Mesenchymal stem cell (in vitro differentiated cells and primary cell): ENCODE measurements at regions not wholly inside any gene's neighbourhood (a gene's known extent, or its start where the extent isn't known, plus 50 kb on each side); places are given as distances from the start of the nearest gene placed in this dataset.
"Not testable (repeated sequence)": the region's sequence is repeated elsewhere in the genome, so short reads cannot be mapped to it uniquely, and the experiment has no call there.

Experiments
- DNase-seq: peaks from one replicate; pipeline ENCODE4 v3.0.0-alpha.2; 2013
- H2AFZ ChIP-seq: one replicate; pipeline ENCODE4 v1.6.1; 2013; ENCODE audit warnings: low read depth, mild to moderate bottlenecking, control low read depth, inconsistent platforms, low read length, moderate library complexity
- H2AK5ac ChIP-seq: 2 replicates; pipeline ENCODE4 v1.6.1; 2013; ENCODE audit warnings: low read length, moderate library complexity, mild to moderate bottlenecking, inconsistent platforms; ENCODE audit not compliant: severe bottlenecking
- H2BK120ac ChIP-seq: one replicate; pipeline ENCODE4 v1.6.1; 2013; ENCODE audit warnings: low read depth, mild to moderate bottlenecking, inconsistent platforms, low read length, moderate library complexity
- H2BK12ac ChIP-seq, 2 experiments: one replicate each; pipeline ENCODE4 v1.6.1; 2013; ENCODE audit warnings: inconsistent platforms in 2 of 2, low read length in 2 of 2, mild to moderate bottlenecking in 2 of 2, moderate library complexity in 2 of 2, control low read depth in 1 of 2
- H2BK15ac ChIP-seq: one replicate; pipeline ENCODE4 v1.6.1; 2013; ENCODE audit warnings: mild to moderate bottlenecking, low read depth, inconsistent platforms; ENCODE audit not compliant: poor library complexity, severe bottlenecking
- H2BK5ac ChIP-seq: 2 replicates; pipeline ENCODE4 v1.6.1; 2013; ENCODE audit warnings: low read depth, mild to moderate bottlenecking, low read length, control low read depth, inconsistent platforms; ENCODE audit not compliant: poor library complexity, severe bottlenecking
- H3K14ac ChIP-seq, 2 experiments: one replicate each; pipeline ENCODE4 v1.6.1; 2013; ENCODE audit warnings: inconsistent platforms in 2 of 2, low read length in 2 of 2, control low read depth in 1 of 2, mild to moderate bottlenecking in 1 of 2, moderate library complexity in 1 of 2
- H3K18ac ChIP-seq, 2 experiments: one replicate each; pipeline ENCODE4 v1.6.1; 2013; ENCODE audit warnings: inconsistent platforms in 2 of 2, low read length in 2 of 2, control low read depth in 1 of 2, low read depth in 1 of 2, mild to moderate bottlenecking in 1 of 2
- H3K23ac ChIP-seq, 2 experiments: one replicate each; pipeline ENCODE4 v1.6.1; 2013; ENCODE audit warnings: inconsistent platforms in 2 of 2, low read length in 2 of 2, mild to moderate bottlenecking in 2 of 2, moderate library complexity in 2 of 2, control low read depth in 1 of 2
- H3K27ac ChIP-seq: 2 replicates; pipeline ENCODE4 v1.5.1; 2013; ENCODE audit warnings: mild to moderate bottlenecking, moderate library complexity, low read length, control low read depth, inconsistent platforms; ENCODE audit not compliant: poor library complexity, severe bottlenecking
- H3K27me3 ChIP-seq, 2 experiments: 2 replicates each; pipeline versions ENCODE4 v1.6.1 to v1.7.0; 2013; ENCODE audit warnings: low read length in 2 of 2, mild to moderate bottlenecking in 2 of 2, moderate library complexity in 2 of 2, control low read depth in 1 of 2, inconsistent platforms in 1 of 2; ENCODE audit not compliant: control insufficient read depth in 1 of 2, insufficient read depth in 1 of 2
- H3K36me3 ChIP-seq, 2 experiments: 2 replicates each; pipeline versions ENCODE4 v1.6.1 to v1.7.0; 2013; ENCODE audit warnings: low read length in 2 of 2, control low read depth in 1 of 2, inconsistent platforms in 1 of 2, low read depth in 1 of 2, mild to moderate bottlenecking in 1 of 2; ENCODE audit not compliant: insufficient read depth in 2 of 2, control insufficient read depth in 1 of 2
- H3K4ac ChIP-seq, 2 experiments: one replicate each; pipeline ENCODE4 v1.6.1; 2013; ENCODE audit warnings: inconsistent platforms in 2 of 2, low read length in 2 of 2, mild to moderate bottlenecking in 2 of 2, moderate library complexity in 2 of 2, control low read depth in 1 of 2, low read depth in 1 of 2
- H3K4me1 ChIP-seq: 2 replicates; pipeline ENCODE4 v1.6.1; 2013; ENCODE audit warnings: low read depth, low read length, control low read depth; ENCODE audit not compliant: control insufficient read depth, insufficient read depth
- H3K4me2 ChIP-seq: 2 replicates; pipeline ENCODE4 v1.6.1; 2013; ENCODE audit warnings: low read length, mild to moderate bottlenecking, inconsistent platforms; ENCODE audit not compliant: poor library complexity, severe bottlenecking
- H3K4me3 ChIP-seq, 2 experiments: 2 replicates each; pipeline versions ENCODE4 v1.5.1 to v1.7.0; 2013; ENCODE audit warnings: low read length in 2 of 2, mild to moderate bottlenecking in 2 of 2, control low read depth in 1 of 2, low read depth in 1 of 2; ENCODE audit not compliant: insufficient read depth in 1 of 2
- H3K79me1 ChIP-seq: replicated peaks from 2 replicates; pipeline ENCODE4 v1.6.1; 2013; ENCODE audit warnings: mild to moderate bottlenecking, control low read depth, low read length, inconsistent platforms; ENCODE audit not compliant: poor library complexity, severe bottlenecking
- H3K9ac ChIP-seq: 2 replicates; pipeline ENCODE4 v1.7.0; 2013; ENCODE audit warnings: mild to moderate bottlenecking, low read length, moderate library complexity
- H3K9me3 ChIP-seq: 2 replicates; pipeline ENCODE4 v1.7.0; 2013; ENCODE audit warnings: mild to moderate bottlenecking, low read length; ENCODE audit not compliant: control insufficient read depth
- H4K8ac ChIP-seq: one replicate; pipeline ENCODE4 v1.6.1; 2013; ENCODE audit warnings: inconsistent platforms, mild to moderate bottlenecking, low read length, moderate library complexity
- H4K91ac ChIP-seq: one replicate; pipeline ENCODE4 v1.6.1; 2013; ENCODE audit warnings: mild to moderate bottlenecking, low read length, inconsistent platforms
- WGBS: methylation state at CpG from one replicate; pipeline ENCODE4 v1.1.7; 2013; ENCODE audit warnings: mixed read lengths; 5-methylcytosine and 5-hydroxymethylcytosine counted together

DNA sequence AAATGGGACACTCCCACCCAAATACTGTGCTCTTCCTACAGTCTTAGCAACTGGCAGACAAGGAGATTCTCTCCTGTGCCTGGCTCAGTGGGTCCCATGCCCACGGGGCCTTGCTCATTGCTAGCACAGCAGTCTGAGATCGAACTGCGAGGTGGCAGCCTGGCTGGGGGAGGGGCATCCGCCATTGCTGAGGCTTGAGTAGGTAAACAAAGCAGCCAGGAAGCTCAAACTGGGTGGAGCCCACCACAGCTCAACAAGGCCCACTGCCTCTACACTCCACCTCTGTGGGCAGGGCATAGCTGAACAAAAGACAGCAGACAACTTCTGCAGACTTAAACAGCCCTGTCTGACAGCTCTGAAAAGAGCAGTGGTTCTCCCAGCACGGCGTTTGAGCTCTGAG is 174.8 kb downstream of the COL12A1 start:
- not testable (repeated sequence) for H2BK15ac ChIP-seq, H2BK120ac ChIP-seq, H3K36me3 ChIP-seq, H3K23ac ChIP-seq, H2AFZ ChIP-seq, DNase-seq, H2AK5ac ChIP-seq, H3K4me2 ChIP-seq, H3K14ac ChIP-seq, H2BK12ac ChIP-seq, H3K4ac ChIP-seq, H3K9ac ChIP-seq, H3K27ac ChIP-seq, H4K91ac ChIP-seq, H3K4me1 ChIP-seq, H3K4me3 ChIP-seq, H3K79me1 ChIP-seq, H4K8ac ChIP-seq, H3K18ac ChIP-seq, H2BK5ac ChIP-seq, H3K9me3 ChIP-seq, H3K27me3 ChIP-seq
- 82% methylated on average over 6 of the region's 6 CpGs for whole genome bisulfite sequencing

DNA sequence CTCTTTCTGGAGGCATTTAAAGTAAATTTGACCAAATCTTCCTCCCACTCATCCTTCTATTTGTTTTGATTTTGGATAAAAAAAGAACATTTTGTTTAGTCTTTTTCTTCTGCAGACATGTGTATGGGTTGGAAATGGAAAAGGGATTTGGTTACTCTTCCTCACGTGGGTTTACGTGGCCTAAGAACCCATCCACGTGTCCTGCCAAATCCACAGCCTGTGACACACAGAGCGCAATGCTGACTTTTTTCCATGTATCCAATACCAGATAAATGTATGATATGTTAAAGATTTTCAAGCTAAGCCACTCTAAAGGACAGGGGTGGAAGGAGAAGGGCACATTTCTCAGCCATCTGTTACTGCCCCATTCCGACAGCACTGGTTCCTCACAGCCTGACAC is 176.5 kb downstream of the COL12A1 start:
- H3K18ac ChIP-seq = no peak overlapping the region
- no peaks in the 10 kb centered on the region for H3K4me1 ChIP-seq
- no peak overlapping the region for H2BK15ac ChIP-seq
- no peak for DNase-seq
- no peak overlapping the region for H3K14ac ChIP-seq
- no peak overlapping the region for H3K4ac ChIP-seq
- H3K79me1 ChIP-seq = no peaks in the 10 kb centered on the region
- WGBS = 93% methylated on average over 3 of the region's 5 CpGs
- H3K4me3 ChIP-seq = no peak overlapping the region
- H2BK120ac ChIP-seq = no peak overlapping the region
- no peaks in the 10 kb centered on the region for H3K36me3 ChIP-seq
- no peak overlapping the region for H2BK5ac ChIP-seq
- no peak overlapping the region for H2AK5ac ChIP-seq
- H2AFZ ChIP-seq = no peak overlapping the region
- no peak overlapping the region for H4K8ac ChIP-seq
- H3K9ac ChIP-seq = no peak overlapping the region
- H3K23ac ChIP-seq = no peak overlapping the region
- no peak overlapping the region for H3K27ac ChIP-seq
- H3K9me3 ChIP-seq = no peaks in the 10 kb centered on the region
- no peak overlapping the region for H4K91ac ChIP-seq
- no peak overlapping the region for H2BK12ac ChIP-seq
- no peak overlapping the region for H3K4me2 ChIP-seq
- H3K27me3 ChIP-seq = no peaks in the 10 kb centered on the region

DNA sequence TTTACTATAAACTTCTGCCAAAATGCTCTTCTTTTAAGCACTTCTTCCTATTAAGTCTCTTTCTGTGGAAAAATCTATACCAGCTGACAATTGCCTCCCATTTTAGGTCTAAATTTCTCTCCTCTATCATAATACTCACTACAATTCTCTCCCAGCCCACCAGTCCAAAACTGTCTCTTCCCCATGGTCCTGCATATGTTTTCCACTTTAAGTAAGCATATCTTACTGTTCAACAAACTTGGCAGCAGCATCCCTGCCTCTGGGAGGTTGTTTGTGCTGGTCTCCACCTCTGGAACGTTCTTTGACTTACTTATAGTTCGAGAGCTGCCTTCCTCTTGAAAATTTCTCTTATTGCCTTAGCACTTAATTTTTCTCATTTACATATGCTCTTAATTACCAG is 180.5 kb downstream of the COL12A1 start:
- Histone ChIP-seq H3K27me3 (no peaks in the 10 kb centered on the region), H3K9me3 (no peaks in the 10 kb centered on the region), H3K79me1 (no peaks in the 10 kb centered on the region), H3K27ac (no peak overlapping the region), H3K4me1 (no peaks in the 10 kb centered on the region), H3K36me3 (no peaks in the 10 kb centered on the region), H3K18ac (no peak overlapping the region), H4K91ac (no peak overlapping the region), H2BK15ac (no peak overlapping the region), H3K4me2 (no peak overlapping the region), H3K23ac (no peak overlapping the region), H3K4me3 (no peak overlapping the region), H2BK12ac (no peak overlapping the region), H3K14ac (no peak overlapping the region), H3K4ac (no peak overlapping the region), H2BK5ac (no peak overlapping the region), H2BK120ac (no peak overlapping the region), H4K8ac (no peak overlapping the region), H2AK5ac (no peak overlapping the region), H2AFZ (no peak overlapping the region), H3K9ac (no peak overlapping the region)
- 89% methylated on average over 2 of the region's 2 CpGs for WGBS
- DNase-seq = no peak

DNA sequence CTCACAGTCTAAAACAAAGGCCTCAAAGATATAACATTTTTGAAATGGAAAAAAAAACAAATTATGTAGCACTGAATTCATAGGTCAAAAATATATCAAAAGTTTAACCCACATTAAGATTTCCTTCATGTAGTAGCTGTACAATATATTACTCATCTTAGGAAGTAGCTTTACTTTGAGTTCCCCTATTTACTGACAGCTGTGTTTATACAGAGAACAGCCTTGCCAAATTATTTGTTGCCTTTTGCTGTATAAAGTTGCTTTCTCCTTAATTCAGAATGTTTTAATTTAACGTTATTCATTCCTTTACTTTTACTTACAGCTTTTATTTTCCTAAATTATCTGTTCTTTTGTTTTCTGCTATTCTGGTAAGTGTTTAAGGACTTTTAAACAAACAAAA is 181.0 kb downstream of the COL12A1 start:
- no peak overlapping the region for H3K4ac ChIP-seq
- H2BK120ac ChIP-seq = no peak overlapping the region
- H4K8ac ChIP-seq = no peak overlapping the region
- H3K4me2 ChIP-seq = no peak overlapping the region
- no peak overlapping the region for H3K18ac ChIP-seq
- H3K4me3 ChIP-seq = no peak overlapping the region
- no peaks in the 10 kb centered on the region for H3K79me1 ChIP-seq
- no peak overlapping the region for H3K23ac ChIP-seq
- no peak overlapping the region for H2BK15ac ChIP-seq
- H3K14ac ChIP-seq = no peak overlapping the region
- H4K91ac ChIP-seq = no peak overlapping the region
- H3K36me3 ChIP-seq = no peaks in the 10 kb centered on the region
- DNase-seq = peak; percentile 13
- H3K9ac ChIP-seq = no peak overlapping the region
- H3K27me3 ChIP-seq = no peaks in the 10 kb centered on the region
- no peaks in the 10 kb centered on the region for H3K4me1 ChIP-seq
- no peak overlapping the region for H2AK5ac ChIP-seq
- no peak overlapping the region for H2BK5ac ChIP-seq
- no peak overlapping the region for H2BK12ac ChIP-seq
- no peaks in the 10 kb centered on the region for H3K9me3 ChIP-seq
- H3K27ac ChIP-seq = no peak overlapping the region
- no peak overlapping the region for H2AFZ ChIP-seq
- no CpG with 5 or more reads among the region's 1 CpG for WGBS
